GF-D8 (cell line): ENCODE measurements at regions not wholly inside any gene's neighbourhood (a gene's known extent, or its start where the extent isn't known, plus 50 kb on each side); places are given as distances from the start of the nearest gene placed in this dataset.

Experiments used
- DNase-seq: peaks from one replicate; lab custom pipeline; 2025; lab: John Stamatoyannopoulos, UW

DNA sequence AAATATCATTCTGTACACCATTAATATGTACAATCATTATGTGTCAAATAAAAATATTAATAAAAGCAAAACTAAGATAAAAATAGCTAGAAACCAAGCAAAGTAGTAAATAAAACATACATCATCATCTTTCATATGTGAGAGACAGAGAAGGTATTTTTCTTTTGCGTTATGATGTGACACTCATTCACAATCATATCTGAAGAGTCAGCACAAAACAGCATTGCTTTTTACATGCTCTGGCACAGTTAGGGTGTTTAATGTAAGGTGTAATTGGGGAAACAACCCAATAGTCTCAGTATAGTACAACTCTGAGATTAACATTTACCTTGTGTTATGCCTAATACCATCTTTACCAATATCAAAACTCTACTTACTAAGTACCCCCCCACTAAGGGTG, 376.6 kb downstream of the TMA16 start:
- no peak for DNase-seq

DNA sequence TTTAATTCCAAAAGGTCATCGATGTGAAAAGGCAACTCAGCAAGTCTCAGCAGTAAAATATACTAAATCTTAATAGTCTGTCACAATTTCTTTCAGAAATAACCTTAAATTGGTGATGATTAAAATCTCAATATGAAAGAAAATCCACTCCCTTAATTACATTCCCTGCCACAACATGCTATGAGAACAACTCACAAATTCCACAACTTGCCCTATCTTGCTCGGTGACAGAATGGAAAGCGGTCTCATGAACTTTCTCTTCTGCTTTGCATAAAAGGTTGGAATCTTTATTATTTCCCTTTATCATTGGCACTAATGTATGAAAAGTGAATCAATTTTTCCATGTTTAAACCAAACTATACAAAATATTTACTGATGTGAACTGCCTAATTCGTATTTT, 380.8 kb downstream of the TMA16 start:
- no peak for DNase-seq

DNA sequence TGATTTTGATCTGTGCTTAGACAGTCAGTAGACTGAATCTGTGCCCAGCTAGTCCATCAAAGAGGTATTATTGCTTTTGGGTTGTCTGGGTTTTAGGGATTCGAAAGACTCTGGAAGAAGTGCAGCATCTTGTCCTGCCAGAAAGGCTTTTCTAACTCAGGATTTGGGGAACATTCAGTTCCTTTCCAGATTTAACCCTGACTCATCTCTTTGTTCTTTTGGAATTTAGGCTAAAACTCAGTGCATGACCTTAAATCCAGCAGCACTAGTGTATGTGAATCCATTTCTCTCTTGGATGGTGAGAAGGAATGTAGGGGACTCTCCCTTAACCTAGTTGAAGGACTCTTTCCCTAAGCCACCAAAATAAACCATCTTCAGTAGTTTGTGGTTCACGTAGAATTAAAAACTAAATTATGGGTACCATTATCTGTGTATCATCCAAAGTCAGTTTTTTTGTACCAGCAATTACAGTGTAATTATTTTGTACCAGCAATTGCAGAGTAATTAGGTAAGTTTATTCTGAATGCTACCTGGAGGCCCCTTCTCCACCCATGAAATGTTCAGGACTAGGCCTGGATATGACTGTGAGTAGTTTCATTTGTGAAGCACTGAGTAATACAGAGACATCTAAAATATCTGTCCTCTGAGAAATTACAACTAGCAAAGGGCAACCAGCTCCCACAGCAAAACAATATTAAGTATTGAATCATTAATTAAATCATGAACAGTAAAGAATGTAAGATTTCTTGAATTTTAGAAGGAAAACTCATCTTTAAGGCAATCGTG, 384.0 kb downstream of the TMA16 start:
- no peak for DNase-seq

DNA sequence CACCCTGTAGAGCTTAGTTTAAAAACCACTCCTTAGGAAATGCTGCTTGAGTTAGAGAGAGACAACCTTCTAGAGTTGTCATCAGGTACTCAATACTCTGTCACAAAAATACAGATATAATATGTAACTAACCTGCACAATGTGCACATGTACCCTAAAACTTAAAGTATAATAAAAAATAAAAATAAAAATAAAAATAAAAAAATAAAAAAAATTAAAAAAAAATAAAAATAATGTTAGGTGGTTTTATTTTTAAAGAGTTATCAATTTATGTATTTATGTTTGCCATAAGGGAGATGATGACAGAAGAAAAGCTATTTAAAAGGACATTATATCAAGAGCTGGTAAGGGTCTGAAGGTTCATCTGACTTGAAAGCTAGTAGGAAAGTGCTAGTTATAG, 397.9 kb downstream of the TMA16 start:
- no peak for DNase-seq

DNA sequence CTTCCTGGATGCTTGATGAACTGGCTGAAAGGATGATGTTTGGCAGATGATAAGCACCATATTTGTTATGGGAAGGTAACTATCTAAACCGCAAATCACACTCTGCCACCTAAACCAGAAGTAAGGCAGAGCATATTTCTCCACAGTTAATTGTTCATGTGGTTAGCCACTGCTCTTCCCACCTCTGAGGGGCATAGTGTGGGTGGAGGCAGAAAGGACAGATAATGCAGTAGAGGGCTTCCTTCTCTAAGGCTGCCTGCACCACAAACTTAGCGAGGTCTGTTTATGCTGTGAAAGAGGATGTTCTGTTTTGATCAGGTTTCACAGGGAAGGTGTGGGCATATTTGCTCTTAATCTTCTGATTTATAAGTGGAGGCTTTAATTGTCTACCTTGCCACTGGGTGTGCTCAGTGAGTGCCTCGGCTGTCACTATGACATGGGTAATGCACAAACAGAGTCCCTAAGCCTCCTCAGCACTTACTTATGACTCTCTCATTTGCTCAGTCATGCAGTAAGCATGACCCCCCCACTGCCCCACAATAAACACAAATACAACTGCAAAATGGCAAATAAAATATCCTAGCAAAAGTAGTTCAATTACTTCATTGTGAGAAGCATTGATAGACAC, 401.0 kb downstream of the TMA16 start:
- peak; percentile 64 for DNase-seq

DNA sequence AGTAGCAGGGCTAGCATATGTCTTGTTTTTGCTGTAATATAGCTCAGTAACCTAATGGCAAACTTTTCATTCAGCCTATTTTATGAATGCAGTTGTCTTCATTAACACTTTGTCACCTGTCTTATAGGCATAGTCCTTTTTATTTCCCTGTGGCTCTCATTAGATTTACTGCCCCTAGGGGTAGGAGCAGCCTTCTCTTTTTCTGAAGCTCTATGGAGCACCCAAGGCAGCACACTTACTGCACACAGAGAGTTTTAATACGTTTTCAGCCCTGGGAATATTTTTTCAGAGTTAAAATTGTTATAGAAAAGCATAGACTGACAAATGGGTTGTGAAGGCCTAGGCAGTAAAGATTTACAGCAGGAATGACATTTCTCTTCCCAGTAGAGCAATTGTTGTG, 406.8 kb downstream of the TMA16 start:
- no peak for DNase-seq

DNA sequence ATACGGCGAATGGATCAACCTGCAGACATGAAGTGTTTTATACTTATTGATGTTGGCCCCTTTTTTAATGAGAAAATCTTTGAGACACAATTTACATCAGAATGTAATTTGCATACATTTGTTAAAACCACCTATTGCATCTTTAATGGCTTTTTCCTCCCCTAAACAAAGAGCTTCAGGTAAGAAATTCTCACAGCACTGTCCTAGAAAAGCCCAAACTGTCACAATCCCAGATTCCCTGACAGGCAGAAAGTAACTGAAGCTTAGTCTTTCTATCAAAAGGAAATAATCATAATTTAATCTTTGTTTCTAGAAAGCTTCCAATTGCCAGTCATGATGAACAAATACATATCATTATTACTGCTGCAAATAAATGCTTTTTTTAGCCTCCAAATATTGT, 407.9 kb downstream of the TMA16 start:
- DNase-seq, result no peak

DNA sequence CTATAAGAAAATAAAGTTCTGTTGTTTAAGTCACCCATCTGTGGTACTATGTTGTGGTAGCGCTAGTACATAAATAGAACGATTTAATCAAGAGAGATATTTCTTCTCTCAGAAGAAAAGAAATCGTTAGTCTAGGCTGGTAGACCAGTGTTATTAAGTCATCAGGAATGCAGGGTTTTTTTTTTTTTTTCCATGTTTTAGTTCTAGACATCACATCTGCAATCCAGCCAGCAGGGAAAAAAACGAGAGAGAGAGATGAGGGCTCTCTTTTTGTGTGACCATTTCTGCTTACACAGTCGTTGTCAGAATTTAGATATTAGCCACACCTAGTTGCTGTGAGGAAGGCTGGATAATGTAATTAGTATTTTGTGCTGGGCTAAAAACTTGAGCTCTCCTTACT, 417.4 kb downstream of the TMA16 start:
- no peak for DNase-seq

DNA sequence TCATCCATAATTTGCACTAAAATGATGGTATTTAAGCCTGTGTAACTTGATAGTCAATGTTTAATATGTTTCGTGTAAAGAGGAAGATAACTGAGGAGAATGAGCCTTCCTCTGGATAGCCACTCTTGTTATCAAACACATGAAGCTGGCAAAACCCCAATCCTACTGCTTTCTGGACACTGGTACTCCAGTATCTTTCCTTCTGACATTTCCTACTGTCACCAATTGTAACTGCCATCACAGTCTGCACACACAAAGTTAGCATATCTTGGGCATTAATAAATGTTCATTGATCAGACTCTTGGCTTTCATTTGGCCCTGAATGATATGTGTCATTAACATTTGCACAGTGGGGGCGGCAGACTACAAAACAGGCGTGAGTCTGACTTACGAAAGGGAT, 419.1 kb downstream of the TMA16 start:
- DNase-seq, result no peak

DNA sequence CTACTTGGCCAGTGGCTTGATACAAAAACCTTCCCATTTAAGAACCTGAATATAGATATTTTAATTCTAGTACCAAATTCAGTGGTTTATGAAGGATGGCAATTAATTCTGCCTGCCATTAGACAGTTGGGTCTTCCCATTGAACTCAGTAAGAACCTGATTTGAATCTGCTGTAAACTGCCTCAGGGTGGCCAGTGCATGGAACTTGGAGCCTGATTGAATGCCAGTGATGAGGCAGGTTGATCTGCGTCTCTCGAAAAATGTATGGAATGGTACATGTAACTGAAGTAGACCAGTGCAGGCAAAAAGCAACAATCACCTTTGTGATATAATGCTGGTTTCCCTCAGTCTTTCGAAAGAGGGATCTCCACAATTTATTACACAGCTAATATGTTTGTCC, 421.4 kb downstream of the TMA16 start:
- no peak for DNase-seq

DNA sequence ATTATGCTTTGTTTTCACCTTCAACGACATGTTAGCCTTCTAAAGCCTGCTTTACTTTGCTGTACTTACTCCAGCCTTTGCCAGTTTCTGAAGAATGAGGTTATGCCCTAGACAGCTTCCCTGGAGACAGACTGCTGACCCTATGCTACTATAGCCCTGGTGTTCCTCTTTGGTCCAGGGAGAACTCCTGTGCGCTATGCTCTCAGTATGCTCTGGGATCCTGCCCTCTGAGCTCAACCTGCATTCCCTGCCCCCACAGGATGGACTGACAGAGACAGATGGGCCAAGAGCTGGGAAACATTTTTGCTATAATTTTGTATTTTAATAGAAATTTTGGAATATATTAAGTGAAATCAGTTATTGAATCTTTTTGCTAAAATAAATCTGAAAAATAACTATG, 425.9 kb downstream of the TMA16 start:
- no peak for DNase-seq

DNA sequence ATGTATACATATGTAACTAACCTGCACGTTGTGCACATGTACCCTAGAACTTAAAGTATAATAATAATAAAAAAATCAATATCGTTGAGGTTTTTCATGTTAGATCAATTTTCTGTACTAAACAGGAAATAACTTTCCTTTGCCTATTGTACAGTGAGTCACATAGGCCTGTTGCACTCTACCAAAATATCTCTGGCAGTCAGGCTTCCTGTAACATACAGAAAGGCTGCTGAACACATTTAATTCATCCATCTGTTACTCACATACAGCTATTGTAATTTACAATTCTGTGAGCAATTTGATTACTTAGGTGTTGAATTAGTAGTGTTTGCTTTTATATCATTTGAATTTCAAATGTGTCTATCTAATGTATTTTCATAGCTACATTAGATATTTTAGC, 427.8 kb downstream of the TMA16 start:
- no peak for DNase-seq

DNA sequence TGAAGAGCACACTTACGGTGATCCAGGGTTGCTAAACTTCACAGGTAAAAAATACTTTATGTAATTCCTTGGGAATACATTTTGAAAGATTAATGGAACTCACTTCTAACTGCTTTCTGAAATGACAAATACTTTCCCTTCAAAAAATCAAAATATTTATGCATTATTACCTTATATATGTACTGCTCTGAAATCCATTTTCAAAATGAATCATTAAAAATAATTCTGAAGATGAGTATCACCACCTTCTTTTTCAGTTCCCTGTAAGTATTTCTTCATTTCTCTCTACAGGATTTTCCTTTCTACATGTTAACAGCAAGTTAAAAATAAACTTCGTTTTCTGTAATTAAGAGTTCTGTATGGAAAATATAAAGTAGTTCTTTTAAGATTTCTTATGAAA, 428.6 kb downstream of the TMA16 start:
- no peak for DNase-seq

DNA sequence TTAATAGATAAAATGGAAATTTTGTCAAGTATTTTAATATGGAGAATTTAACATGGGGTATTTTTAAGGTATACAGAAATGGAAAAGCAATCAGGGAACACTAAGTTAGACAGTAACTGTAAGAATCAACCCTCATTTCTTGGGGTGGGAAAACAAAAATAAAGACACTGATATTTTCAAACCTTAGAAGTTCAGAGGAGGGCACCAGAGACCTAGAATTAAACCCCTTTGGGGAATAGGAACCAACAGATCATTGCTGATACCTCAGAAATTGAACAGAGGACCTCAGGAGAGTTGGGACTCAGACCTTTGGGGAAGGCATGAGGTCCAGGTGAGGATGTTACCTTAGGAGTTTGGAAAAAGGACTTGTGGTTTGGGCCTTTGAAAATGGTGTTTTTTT, 435.6 kb downstream of the TMA16 start:
- DNase-seq, result no peak

DNA sequence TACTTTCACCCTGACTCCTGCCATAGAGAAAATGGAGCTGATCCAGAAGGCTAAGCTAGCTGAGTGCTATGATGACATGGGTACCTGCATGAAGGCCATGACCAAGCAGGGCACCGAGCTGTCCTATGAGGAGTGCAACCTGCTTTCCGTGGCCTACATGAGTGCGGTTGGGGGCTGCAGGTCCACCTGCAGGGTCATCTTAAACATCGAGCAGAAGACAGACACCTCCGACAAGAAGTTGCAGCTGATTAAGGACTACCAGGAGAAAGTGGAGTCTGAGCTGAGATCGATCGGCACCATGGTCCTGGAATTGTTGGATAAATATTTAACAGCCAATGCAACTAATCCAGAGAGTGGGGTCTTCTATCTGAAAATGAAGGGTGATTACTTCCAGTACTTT, 438.0 kb downstream of the TMA16 start:
- no peak for DNase-seq

DNA sequence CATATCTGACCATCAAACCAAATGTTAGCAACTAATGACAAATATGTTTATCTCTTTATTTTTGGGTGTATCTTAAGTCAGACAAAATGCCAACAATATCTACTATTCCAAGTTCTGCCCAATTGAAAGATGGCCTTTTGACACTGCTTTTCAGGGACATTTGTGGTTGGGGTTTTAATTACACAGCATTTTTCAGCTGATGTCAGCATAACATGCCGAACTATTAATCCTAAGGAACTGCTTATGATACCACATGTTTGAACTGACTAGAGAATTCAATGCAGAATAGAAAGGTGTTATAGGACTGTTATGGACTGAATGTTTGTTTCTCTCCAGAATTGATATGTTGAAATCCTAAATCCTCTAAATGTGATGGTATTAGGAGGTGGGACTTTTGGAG, 445.1 kb downstream of the TMA16 start:
- no peak for DNase-seq

DNA sequence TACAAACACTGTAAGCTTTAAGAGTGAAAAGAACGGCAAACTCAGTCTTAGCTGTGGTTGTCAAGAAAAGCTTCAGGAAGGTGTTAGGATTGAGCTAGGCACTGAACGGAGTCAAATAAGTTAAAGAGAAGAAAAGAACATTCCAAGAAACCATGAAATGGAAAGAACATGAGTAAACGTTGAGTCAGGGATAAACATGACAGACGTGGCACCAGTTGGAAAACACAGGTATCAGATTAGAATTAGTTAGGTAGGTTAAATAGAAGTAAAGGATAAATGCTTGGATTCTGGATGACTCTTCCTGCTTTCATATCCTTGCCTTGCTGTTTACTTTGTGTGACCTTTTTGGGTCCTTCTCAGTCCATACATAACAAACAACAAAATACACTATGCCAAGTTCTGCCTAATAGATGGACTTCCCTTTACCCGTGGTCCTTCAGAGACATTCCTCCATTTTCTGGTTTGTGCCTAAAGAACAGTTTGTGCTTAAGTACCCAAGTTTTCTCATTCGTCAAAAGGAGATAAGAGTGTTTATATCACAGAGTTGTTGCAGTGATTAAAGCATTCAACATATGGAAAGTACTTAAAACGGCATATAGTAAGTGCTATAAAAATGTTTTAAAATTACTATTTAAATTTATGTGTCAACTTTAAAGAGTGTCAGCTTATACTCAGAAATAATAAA, 446.9 kb downstream of the TMA16 start:
- no peak for DNase-seq

DNA sequence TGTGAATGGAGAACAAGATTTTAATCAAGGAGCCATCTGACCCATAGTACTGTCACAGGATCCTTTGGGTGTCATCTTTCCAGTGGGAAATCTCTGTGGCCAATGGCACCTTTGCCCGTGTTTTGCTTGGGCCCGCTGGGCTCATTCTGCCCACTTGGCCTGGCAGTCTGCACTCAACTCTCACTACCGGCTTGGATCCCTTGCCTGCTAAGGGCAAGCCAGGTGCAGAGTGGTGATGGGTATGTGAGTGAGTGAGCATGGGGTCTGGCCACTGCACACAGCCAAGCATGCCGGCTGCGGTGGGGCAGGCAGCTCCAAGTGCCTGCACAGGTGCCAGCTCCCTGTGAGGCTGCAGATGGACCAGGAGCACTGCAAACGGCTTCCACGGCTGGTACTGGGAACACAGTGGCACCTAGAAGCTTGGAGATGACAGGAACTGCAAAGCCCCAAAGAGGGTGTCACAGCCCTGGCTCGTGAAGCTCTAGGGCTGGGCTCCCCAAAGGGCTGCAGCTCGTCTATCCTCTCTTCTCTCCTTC, 454.5 kb downstream of the TMA16 start:
- no peak for DNase-seq

DNA sequence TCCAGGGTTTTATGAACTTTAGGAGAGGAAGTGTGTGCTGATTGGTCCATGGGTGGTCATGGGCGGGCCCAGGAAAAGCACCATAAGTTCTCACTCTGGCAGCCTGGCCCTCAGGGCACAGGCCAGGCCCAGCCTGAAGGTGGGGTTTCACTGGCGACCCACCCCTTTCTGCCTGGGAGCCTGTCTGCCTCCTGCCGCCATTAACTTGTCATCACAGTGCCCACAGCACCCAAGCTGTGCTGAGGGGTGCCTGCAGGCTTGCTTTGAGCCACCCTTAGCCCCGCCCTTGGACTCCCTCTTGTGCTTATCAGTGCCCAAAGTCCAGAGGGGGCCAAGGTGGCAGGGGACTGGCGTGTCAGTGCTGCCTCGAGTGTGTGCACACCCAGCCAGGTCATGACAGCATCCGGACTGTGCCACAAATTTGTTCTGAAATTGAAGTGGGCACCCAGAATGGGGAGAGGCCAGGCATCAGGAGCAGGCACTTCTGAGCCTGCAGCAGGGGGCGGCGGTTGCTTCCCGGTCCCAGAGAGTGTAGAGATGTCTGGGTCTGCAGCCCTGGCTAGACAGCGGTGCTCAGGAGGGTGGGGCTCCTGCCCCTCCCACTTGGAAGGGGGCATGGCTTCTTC, 455.6 kb downstream of the TMA16 start:
- no peak for DNase-seq

DNA sequence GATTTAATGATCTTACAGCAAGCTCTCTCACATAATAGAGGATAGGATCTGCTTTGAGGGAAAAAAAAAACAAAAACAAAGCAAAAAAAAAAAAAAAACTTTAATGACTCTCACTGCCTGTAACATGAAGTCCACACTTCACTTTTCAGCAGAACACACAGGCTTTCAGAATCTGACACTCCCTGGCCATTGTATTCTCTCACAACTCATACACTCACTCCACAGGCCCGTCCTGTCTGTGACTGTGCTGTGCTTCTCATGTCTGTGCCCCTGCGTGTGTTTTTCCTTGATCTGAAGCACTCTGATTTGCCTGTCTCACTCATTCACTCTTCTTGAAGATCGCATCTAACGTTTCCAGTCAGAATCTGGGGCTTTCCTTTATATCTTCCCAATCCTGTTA, 460.8 kb downstream of the TMA16 start:
- DNase-seq, result no peak

DNA sequence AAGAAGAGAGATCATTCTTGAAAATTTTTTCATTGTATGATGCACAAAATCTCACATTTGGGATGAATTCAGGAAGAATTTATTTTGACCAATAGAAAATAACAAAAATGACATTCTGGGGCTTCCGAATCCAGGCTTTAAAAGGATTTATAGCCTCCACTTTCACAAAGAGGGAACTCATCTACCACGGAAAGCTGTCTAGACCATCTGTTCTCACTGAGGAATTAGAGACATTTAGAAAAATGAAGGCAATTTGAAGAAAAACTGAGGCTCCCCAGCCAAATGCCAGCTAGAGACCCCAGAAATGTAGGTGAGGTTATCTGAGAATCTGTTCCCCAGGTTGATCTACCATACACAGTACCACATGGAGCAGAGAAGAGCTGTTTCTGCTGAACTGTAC, 464.3 kb downstream of the TMA16 start:
- no peak for DNase-seq

DNA sequence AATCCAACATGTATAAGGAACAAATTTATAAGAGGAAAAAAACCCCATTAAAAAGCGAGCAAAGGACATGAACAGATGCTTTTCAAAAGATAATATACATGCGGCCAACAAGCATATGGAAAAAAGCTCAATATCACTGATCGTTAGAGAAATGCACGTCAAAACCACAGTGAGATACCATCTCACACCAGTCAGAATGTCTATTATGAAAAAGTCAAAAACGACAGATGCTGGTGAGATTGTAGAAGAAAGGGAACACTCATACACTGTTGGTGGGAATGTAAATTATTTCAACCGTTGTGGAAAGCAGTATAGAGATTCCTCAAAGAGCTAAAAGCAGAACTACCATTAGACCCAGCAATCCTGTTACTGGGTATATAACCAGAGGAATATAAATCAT, 465.4 kb downstream of the TMA16 start:
- no peak for DNase-seq

DNA sequence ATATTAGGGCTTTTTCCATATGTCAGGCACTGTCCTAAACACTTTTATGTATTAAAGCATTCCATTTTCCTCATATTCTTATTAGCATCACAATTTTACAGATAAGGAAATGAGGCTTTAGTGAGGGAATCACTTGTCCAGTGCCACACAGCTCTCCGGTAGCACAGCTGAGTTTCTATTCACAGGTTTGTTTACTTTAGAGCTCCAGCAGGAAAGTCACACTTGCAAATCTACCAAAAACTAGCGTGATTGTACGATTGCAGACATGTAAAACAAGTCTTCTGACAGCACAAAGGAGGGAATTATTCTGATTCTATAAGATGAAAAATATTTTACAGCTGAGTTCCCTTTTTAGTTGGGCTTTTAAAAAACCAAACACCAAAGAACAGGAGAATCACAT, 472.1 kb downstream of the TMA16 start:
- DNase-seq, result no peak
